HepG2 (cell line): ENCODE measurements at regions not wholly inside any gene's neighbourhood (a gene's known extent, or its start where the extent isn't known, plus 50 kb on each side); places are given as distances from the start of the nearest gene placed in this dataset.

Experiments used
- ATAC-seq: fragments of 200-7000 bp; cut with Tn5 transposase; 3 replicates; pipeline ENCODE4 v1.9.1; 2020; ENCODE audit warnings: mild to moderate bottlenecking, moderate library complexity
- BruUV-seq: library from RNA; stranded (reverse); fragments of 400-500 nt; replicated peaks from 2 replicates; lab custom pipeline; 2021; lab: Mats Ljungman, UMichigan
- CTCF ChIA-PET: fragments of 300-600 bp; formaldehyde crosslinking; extraction: SDS; loops from one replicate; lab custom pipeline; 2021; ENCODE audit warnings: low total read pairs, inconsistent platforms, low intra/inter-chr PET ratio; lab: Yijun Ruan, JAX
- POLR2A ChIA-PET: fragments of 350-600 bp; sonication (Branson Sonifier 250); formaldehyde crosslinking; loops from one replicate; lab custom pipeline; 2020; ENCODE audit warnings: antibody characterized with exemption, inconsistent platforms; lab: Yijun Ruan, JAX
- DNase-seq: peaks from one replicate; pipeline ENCODE4 v3.0.0-alpha.2; 2015; ENCODE audit warnings: low spot score
- FAIRE-seq: peaks from 3 replicates; lab custom pipeline; 2011; peaks lifted over from hg19 to GRCh38; lab: Jason Lieb, UNC
- H2AFZ ChIP-seq: one replicate; pipeline ENCODE4 v1.6.1; 2011; ENCODE audit warnings: low read length, inconsistent platforms
- H3K27ac ChIP-seq: fragments of 300-600 bp; 3 replicates; pipeline ENCODE4 v1.8.0; 2011; ENCODE audit warnings: mixed run types, mild to moderate bottlenecking, mixed read lengths, low read length, inconsistent platforms; ENCODE audit not compliant: insufficient read depth; ENCODE audit errors: extremely low read length
- H3K27me3 ChIP-seq, 2 experiments: fragments of 200-600 bp in 1 of 2; 2 replicates in 1 of 2; 3 replicates in 1 of 2; pipeline versions ENCODE4 v1.6.0 to v1.8.0; 2011; ENCODE audit warnings: low read length in 2 of 2, mild to moderate bottlenecking in 2 of 2, moderate library complexity in 2 of 2, inconsistent platforms in 1 of 2; ENCODE audit not compliant: insufficient read depth in 2 of 2, control insufficient read depth in 1 of 2
- H3K36me3 ChIP-seq, 2 experiments: fragments of 200-600 bp in 1 of 2; replicated peaks in 1 of 2; 2 replicates in 1 of 2; 3 replicates in 1 of 2; pipeline versions ENCODE4 v1.5.1 to v1.8.0; 2011; ENCODE audit warnings: low read length in 2 of 2, inconsistent platforms in 1 of 2; ENCODE audit not compliant: insufficient read depth in 2 of 2, control insufficient read depth in 1 of 2
- H3K4me1 ChIP-seq: 2 replicates; pipeline ENCODE4 v1.5.1; 2012; ENCODE audit warnings: low read length, inconsistent platforms; ENCODE audit not compliant: insufficient read depth
- H3K4me2 ChIP-seq: 2 replicates; pipeline ENCODE4 v1.6.0; 2011; ENCODE audit warnings: low read depth, low read length, inconsistent platforms
- H3K4me3 ChIP-seq, 3 experiments: fragments of 200-600 bp in 1 of 3; sonication (generic), shearing (Covaris generic) in 1 of 3; replicated peaks in 1 of 3; 2 replicates each; pipeline ENCODE4 v1.5.1; 2011 to 2016; ENCODE audit warnings: low read length in 3 of 3, inconsistent platforms in 2 of 3, low read depth in 2 of 3, mild to moderate bottlenecking in 2 of 3, control low read depth in 1 of 3, mixed read lengths in 1 of 3; ENCODE audit not compliant: insufficient read depth in 1 of 3
- H3K79me2 ChIP-seq: one replicate; pipeline ENCODE4 v1.6.1; 2011; ENCODE audit warnings: low read length, inconsistent platforms; ENCODE audit not compliant: insufficient read depth
- H3K9ac ChIP-seq: 2 replicates; pipeline ENCODE4 v1.6.0; 2011; ENCODE audit warnings: mild to moderate bottlenecking, low read depth, low read length, inconsistent platforms; ENCODE audit not compliant: insufficient read depth
- H3K9me3 ChIP-seq: 2 replicates; pipeline ENCODE4 v1.5.1; 2012; ENCODE audit warnings: mild to moderate bottlenecking, low read length
- H4K20me1 ChIP-seq: 2 replicates; pipeline ENCODE4 v1.6.0; 2011; ENCODE audit warnings: inconsistent platforms, mild to moderate bottlenecking, low read length, moderate library complexity; ENCODE audit not compliant: insufficient read depth
- CEBPZ ChIP-seq: IDR thresholded peaks from 2 replicates; pipeline ENCODE4 v1.6.1; 2012; ENCODE audit warnings: low read length, improper control_type of control experiment
- ETV5 ChIP-seq: IDR thresholded peaks from 2 replicates; pipeline ENCODE4 v1.6.1; 2018; ENCODE audit warnings: missing biosample characterization, missing genetic modification reagents, inconsistent platforms, borderline replicate concordance
- FOXA3 ChIP-seq: IDR thresholded peaks from 2 replicates; pipeline ENCODE4 v1.6.1; 2016; ENCODE audit warnings: missing genetic modification reagents, missing compliant biosample characterization
- HDAC2 ChIP-seq: sonication (generic); formaldehyde crosslinking; IDR thresholded peaks from 2 replicates; pipeline ENCODE4 v1.4.0; 2020; ENCODE audit warnings: missing genetic modification reagents
- HNRNPH1 ChIP-seq: fragments of 200-400 bp; formaldehyde crosslinking; optimal IDR thresholded peaks from 2 replicates; pipeline ENCODE3; 2017; ENCODE audit warnings: mild to moderate bottlenecking, low read depth, low read length
- IKZF4 ChIP-seq: sonication (generic); formaldehyde crosslinking; IDR thresholded peaks from 2 replicates; pipeline ENCODE4 v1.5.1; 2020; ENCODE audit warnings: borderline replicate concordance, mild to moderate bottlenecking, low read depth, missing genetic modification reagents; ENCODE audit errors: not compliant biosample characterization
- MBD4 ChIP-seq: IDR thresholded peaks from 2 replicates; pipeline ENCODE4 v1.6.1; 2012; ENCODE audit warnings: low read length, inconsistent platforms, borderline replicate concordance
- NPAS2 ChIP-seq: sonication (generic); formaldehyde crosslinking; IDR thresholded peaks from 2 replicates; pipeline ENCODE4 v1.8.0; 2022; ENCODE audit warnings: mild to moderate bottlenecking, missing genetic modification reagents, borderline replicate concordance
- POLR2AphosphoS2 ChIP-seq: IDR thresholded peaks from 2 replicates; pipeline ENCODE4 v1.6.1; 2011; ENCODE audit warnings: low read depth, low read length, improper control_type of control experiment
- POLR2AphosphoS5 ChIP-seq: IDR thresholded peaks from 2 replicates; pipeline ENCODE4 v1.6.1; 2012; ENCODE audit warnings: low read depth, low read length
- PRMT3 ChIP-seq: sonication (generic); formaldehyde crosslinking; IDR thresholded peaks from 2 replicates; pipeline ENCODE4 v1.8.1; 2022; ENCODE audit warnings: low read depth, mild to moderate bottlenecking, moderate library complexity, missing genetic modification reagents, borderline replicate concordance
- ZFAT ChIP-seq: sonication (generic); formaldehyde crosslinking; conservative IDR thresholded peaks from 2 replicates; pipeline ENCODE4 v1.8.1; 2023; ENCODE audit warnings: missing genetic modification reagents, inconsistent platforms
- ZMYM3 ChIP-seq: sonication (generic); formaldehyde crosslinking; IDR thresholded peaks from 2 replicates; pipeline ENCODE4 v1.5.1; 2020; ENCODE audit warnings: mild to moderate bottlenecking, missing genetic modification reagents
- ZNF512 ChIP-seq: sonication (generic); formaldehyde crosslinking; IDR thresholded peaks from 2 replicates; pipeline ENCODE4 v1.4.0; 2020; ENCODE audit warnings: mild to moderate bottlenecking, missing genetic modification reagents
- WGBS: methylation state at CpG from one replicate; pipeline ENCODE4 v1.1.6; 2017; ENCODE audit warnings: low lambda C conversion rate; 5-methylcytosine and 5-hydroxymethylcytosine counted together
- in situ Hi-C: cut with HindIII; loops from 2 replicates; pipeline ENCODE4 v1.10.0; 2017; ENCODE audit warnings: low pct_unique_long_range_greater_than_20kb; ENCODE audit not compliant: extremely low pct_ligation_motif_present
- intact Hi-C: fragments of 100-400 bp; cut with micrococcal nuclease; formaldehyde crosslinking; loops from one replicate; pipeline ENCODE4 v1.10.0; 2022; ENCODE audit not compliant: unreplicated experiment

- no peak for TF ChIP-seq ZNF512 (CRISPR knock-in tag)
- TF ChIP-seq HNRNPH1: no peak
- TF ChIP-seq POLR2AphosphoS2: no peak
- TF ChIP-seq FOXA3: no peak
- TF ChIP-seq ZFAT (CRISPR knock-in tag): no peak
- TF ChIP-seq CEBPZ: no peak
- no peak for TF ChIP-seq ETV5 (CRISPR knock-in tag)
Measured at GRCh38 chr10:2584385-2584784, 483.0 kb upstream of the PFKP start (continued).

GRCh38 chr10:2576892-2577291 is 490.5 kb upstream of the PFKP start:
- no peak for TF ChIP-seq ZMYM3 (CRISPR knock-in tag)
- TF ChIP-seq NPAS2 (CRISPR knock-in tag): no peak
- no peak for TF ChIP-seq PRMT3 (CRISPR knock-in tag)
- TF ChIP-seq MBD4: no peak
- no peak for TF ChIP-seq IKZF4 (CRISPR knock-in tag)
- no peak for TF ChIP-seq HDAC2
- no peak for TF ChIP-seq POLR2AphosphoS5
- in situ Hi-C loops: no loop called here
- POLR2A ChIA-PET: no interaction called here

More at GRCh38 chr10:2576892-2577291, 490.5 kb upstream of the PFKP start:
- no peaks in the 10 kb centered on the region for H3K36me3 ChIP-seq
- H3K9ac ChIP-seq: no peak overlapping the region
- H3K4me3 ChIP-seq: no peak overlapping the region
- CTCF ChIA-PET: no interaction called here
- H3K9me3 ChIP-seq: no peaks in the 10 kb centered on the region
- no peak overlapping the region for H3K4me2 ChIP-seq
- DNase-seq (no peak), ATAC-seq (no peak), FAIRE-seq (no peak)
- no TSS peak for BruUV-seq
- 0% methylated on average over 1 of the region's 3 CpGs for WGBS
- no peaks in the 10 kb centered on the region for H3K27me3 ChIP-seq
- H3K4me1 ChIP-seq: no peaks in the 10 kb centered on the region
- H2AFZ ChIP-seq: no peak overlapping the region
- H3K27ac ChIP-seq: no peak overlapping the region
- no peaks in the 10 kb centered on the region for H4K20me1 ChIP-seq
- intact Hi-C loops: no loop called here
- H3K79me2 ChIP-seq: no peaks in the 10 kb centered on the region
